ENCODE measurements at regions not wholly inside any gene's neighbourhood (a gene's known extent, or its start where the extent isn't known, plus 50 kb on each side); places are given as distances from the start of the nearest gene placed in this dataset.

GRCh38 chr13:89673789-89674311, 1673.6 kb upstream of the MIR17HG start:
- no peak overlapping the region for H3K4me3 ChIP-seq
- intact Hi-C loops (cut with DNase I), result no loop called here
- H3K27me3 ChIP-seq, result no peaks in the 10 kb centered on the region
- 36 to 38% methylated on average over 3 of the region's 3 CpGs for WGBS, 2 donors
- no peaks in the 10 kb centered on the region for H3K9me3 ChIP-seq
- no peaks in the 10 kb centered on the region for H3K36me3 ChIP-seq
- TF ChIP-seq, protein P1, sequence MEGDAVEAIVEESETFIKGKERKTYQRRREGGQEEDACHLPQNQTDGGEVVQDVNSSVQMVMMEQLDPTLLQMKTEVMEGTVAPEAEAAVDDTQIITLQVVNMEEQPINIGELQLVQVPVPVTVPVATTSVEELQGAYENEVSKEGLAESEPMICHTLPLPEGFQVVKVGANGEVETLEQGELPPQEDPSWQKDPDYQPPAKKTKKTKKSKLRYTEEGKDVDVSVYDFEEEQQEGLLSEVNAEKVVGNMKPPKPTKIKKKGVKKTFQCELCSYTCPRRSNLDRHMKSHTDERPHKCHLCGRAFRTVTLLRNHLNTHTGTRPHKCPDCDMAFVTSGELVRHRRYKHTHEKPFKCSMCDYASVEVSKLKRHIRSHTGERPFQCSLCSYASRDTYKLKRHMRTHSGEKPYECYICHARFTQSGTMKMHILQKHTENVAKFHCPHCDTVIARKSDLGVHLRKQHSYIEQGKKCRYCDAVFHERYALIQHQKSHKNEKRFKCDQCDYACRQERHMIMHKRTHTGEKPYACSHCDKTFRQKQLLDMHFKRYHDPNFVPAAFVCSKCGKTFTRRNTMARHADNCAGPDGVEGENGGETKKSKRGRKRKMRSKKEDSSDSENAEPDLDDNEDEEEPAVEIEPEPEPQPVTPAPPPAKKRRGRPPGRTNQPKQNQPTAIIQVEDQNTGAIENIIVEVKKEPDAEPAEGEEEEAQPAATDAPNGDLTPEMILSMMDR (IDR thresholded peaks at IDR 0.05), result no peak
- no peak for TF ChIP-seq POLR2A (IDR thresholded peaks at IDR 0.05)
- peaks cover 0 to 5% (median 0%) of the 10 kb centered on the region in 3 donors for H3K4me1 ChIP-seq
- DNase-seq, result no peak
- H3K27ac ChIP-seq, result no peak overlapping the region

DNA sequence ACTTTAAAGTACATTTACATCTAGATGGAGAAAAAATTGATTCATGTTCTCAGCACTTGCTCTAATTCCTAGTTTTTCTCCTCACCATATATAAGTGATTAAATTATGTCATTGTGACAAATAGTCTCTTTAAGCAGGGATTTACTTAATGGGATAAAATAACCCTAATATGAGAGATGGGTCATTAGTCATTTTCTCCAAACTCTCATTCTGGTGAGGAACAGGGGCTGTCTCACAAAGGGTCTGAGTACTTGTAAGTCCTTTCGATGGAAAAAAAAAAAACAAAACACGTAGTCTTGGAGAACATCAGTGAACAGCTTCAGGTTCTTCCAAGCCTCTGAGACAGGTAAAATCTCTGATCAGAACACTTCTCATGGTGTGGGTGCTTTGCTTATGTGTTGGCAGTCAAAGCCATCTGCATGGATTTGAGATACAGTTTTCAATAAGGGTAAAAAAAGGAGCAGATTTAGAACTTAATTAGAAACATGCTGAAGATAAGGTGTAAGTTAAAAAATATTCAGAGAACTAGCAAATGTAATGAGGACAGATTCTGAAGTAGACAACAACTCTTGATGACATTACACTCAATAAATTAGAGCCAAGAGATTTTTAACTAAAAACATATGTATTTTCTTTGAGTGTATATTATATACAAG, 1668.9 kb upstream of the MIR17HG start:
- Histone ChIP-seq H3K27me3 (no peaks in the 10 kb centered on the region), H3K4me1 (peaks cover 0 to 5% (median 0%) of the 10 kb centered on the region in 3 donors), H3K9me3 (no peaks in the 10 kb centered on the region), H3K36me3 (no peaks in the 10 kb centered on the region), H3K4me3 (no peak overlapping the region), H3K27ac (no peak overlapping the region)
- no peak for TF ChIP-seq POLR2A (IDR thresholded peaks at IDR 0.05)
- TF ChIP-seq, protein P1 (IDR thresholded peaks at IDR 0.05), result no peak
- no peak for DNase-seq
- WGBS, 2 donors, result 69 to 85% methylated on average over 2 of the region's 2 CpGs
- intact Hi-C loops (cut with DNase I), result no loop called here

GRCh38 chr13:89684896-89685295, 1662.6 kb upstream of the MIR17HG start:
- Histone ChIP-seq H3K4me1 (no peaks in the 10 kb centered on the region), H3K27me3 (no peaks in the 10 kb centered on the region), H3K36me3 (no peaks in the 10 kb centered on the region), H3K9me3 (no peaks in the 10 kb centered on the region), H3K4me3 (no peak overlapping the region), H3K27ac (no peak overlapping the region)
- no peak for TF ChIP-seq POLR2A (IDR thresholded peaks at IDR 0.05)
- TF ChIP-seq, protein P1 (IDR thresholded peaks at IDR 0.05), result no peak
- DNase-seq, result no peak
- intact Hi-C loops (cut with DNase I), result no loop called here

DNA sequence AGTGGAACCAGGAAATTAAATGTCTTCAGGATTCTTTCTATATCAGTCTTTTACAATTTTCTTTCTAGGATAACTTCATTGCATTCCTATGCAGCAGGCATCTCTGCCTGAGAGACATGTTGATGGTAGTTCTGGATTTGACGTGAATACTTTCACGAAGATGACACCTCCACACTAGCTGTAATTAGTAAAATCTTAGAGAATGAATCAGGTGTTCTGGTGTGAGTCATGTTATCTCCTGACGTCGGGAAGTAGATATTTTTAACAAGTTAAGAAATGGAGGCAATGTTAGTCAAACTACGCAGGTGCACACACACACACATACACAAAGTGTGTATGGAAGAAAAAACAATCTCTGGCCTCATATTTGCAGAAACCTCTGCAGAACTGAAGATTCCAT, 1661.3 kb upstream of the MIR17HG start:
- no peaks in the 10 kb centered on the region for H3K9me3 ChIP-seq
- 79 to 86% methylated on average over 5 of the region's 5 CpGs for WGBS, 2 donors
- DNase-seq, result no peak
- no peak overlapping the region for H3K4me3 ChIP-seq
- H3K36me3 ChIP-seq, result no peaks in the 10 kb centered on the region
- H3K4me1 ChIP-seq, result no peaks in the 10 kb centered on the region
- H3K27ac ChIP-seq, result no peak overlapping the region
- intact Hi-C loops (cut with DNase I), result no loop called here
- TF ChIP-seq, protein P1 (IDR thresholded peaks at IDR 0.05), result no peak
- no peak for TF ChIP-seq POLR2A (IDR thresholded peaks at IDR 0.05)
- H3K27me3 ChIP-seq, result no peaks in the 10 kb centered on the region

DNA sequence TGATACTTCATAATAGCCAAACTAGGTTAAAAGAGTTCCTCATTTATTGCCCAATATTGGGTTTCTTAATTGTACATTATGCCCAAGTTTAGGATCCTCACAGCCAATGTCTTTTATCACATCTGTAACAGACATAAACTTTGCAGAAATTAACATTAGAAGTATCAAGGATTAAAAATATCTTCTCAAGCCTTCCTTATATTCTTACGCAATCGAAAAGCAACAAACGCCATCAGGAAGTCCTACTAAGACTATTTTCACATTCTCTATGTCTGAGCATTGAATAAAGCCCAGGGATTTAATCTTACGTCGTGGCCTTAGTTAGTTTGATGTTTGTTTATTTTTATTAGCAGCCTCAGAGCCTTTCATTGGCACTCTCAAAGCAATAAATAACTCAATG, 1660.4 kb upstream of the MIR17HG start:
- TF ChIP-seq POLR2A (IDR thresholded peaks at IDR 0.05), result no peak
- TF ChIP-seq, protein P1 (IDR thresholded peaks at IDR 0.05), result no peak
- 43 to 48% methylated on average over 5 of the region's 5 CpGs for WGBS, 2 donors
- intact Hi-C loops (cut with DNase I), result no loop called here
- H3K36me3 ChIP-seq, result no peaks in the 10 kb centered on the region
- DNase-seq, result no peak
- H3K9me3 ChIP-seq, result no peaks in the 10 kb centered on the region
- no peak overlapping the region for H3K4me3 ChIP-seq
- no peak overlapping the region for H3K27ac ChIP-seq
- H3K27me3 ChIP-seq, result no peaks in the 10 kb centered on the region
- H3K4me1 ChIP-seq, result no peaks in the 10 kb centered on the region

Measured in esophagus squamous epithelium (tissue), 5 donors.